ENCODE measurements at regions not wholly inside any gene's neighbourhood (a gene's known extent, or its start where the extent isn't known, plus 50 kb on each side); places are given as distances from the start of the nearest gene placed in this dataset.

GRCh38 chr7:10034843-10035556, 938.7 kb upstream of the PHF14 start:
- TF ChIP-seq ZFX (IDR thresholded peaks at IDR 0.05; ENCODE audit: borderline replicate concordance), result no peak
- no peak for TF ChIP-seq CTCF (IDR thresholded peaks at IDR 0.05)
- H3K27ac ChIP-seq, result no peak overlapping the region

DNA sequence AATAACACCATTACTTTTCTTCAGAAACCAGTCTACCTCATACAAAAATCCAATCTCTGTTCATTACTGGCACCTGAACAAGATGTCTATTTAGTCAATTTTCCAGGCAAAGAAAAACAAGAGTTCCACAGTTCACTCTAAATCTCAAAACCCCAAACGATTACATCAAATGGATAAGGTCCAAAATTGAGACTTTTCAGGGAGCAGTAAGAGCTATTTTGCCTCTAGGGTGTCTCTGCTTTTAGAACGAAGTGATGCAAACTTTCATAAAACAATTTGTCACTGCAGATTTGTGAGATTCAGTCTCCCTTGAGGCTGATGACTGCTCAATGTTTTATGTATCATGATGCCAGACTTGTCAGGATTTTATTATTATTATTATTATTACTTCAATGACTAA, 937.0 kb upstream of the PHF14 start:
- no peak overlapping the region for H3K27ac ChIP-seq
- TF ChIP-seq ZFX (IDR thresholded peaks at IDR 0.05; ENCODE audit: borderline replicate concordance) (no peak), CTCF (IDR thresholded peaks at IDR 0.05) (no peak)

DNA sequence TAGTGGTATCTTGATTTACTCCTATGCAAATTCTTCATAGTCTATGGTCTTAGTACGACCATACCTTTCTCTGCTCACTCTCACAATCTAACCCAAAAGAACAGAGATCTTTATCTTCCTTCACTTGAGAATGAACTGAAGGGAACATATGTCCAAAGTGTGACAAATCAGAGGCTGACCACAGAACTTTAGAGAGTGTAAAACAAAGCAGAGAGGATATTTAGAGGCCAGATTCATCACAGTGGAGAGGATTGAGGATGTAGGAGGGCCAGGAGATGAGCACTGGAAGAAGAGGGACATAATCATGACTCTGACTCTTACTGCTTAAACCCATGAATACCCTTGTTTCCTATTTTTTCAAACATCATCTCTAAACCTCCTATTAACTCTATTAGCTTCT, 935.3 kb upstream of the PHF14 start:
- TF ChIP-seq ZFX (IDR thresholded peaks at IDR 0.05; ENCODE audit: borderline replicate concordance) (no peak), CTCF (IDR thresholded peaks at IDR 0.05) (no peak)
- no peak overlapping the region for H3K27ac ChIP-seq

DNA sequence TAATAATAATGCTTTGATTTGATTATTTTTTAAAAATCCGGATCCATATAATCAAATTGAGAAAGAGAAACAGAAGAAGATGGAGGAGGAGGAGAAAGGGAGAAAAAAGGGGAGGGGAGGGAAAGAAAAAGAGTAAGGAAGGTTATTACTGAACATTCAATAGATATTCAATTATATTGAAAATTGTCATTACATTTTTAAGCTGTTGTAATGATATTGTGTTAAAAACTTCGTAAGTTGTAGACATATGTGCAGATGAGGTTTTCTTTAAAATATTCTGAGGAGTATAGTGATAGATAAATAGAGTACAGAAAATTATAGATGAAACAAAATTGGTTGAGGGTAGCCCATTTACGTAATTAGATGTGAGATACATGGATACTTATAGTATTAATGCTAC, 933.0 kb upstream of the PHF14 start:
- H3K27ac ChIP-seq, result no peak overlapping the region
- TF ChIP-seq CTCF (IDR thresholded peaks at IDR 0.05) (no peak), ZFX (IDR thresholded peaks at IDR 0.05; ENCODE audit: borderline replicate concordance) (no peak)

- no peak for TF ChIP-seq CTCF (IDR thresholded peaks at IDR 0.05)
- TF ChIP-seq ZFX (IDR thresholded peaks at IDR 0.05; ENCODE audit: borderline replicate concordance), result no peak
Observed at GRCh38 chr7:10070899-10071298, 902.8 kb upstream of the PHF14 start.

GRCh38 chr7:10075866-10076265, 897.8 kb upstream of the PHF14 start:
- no peak overlapping the region for H3K27ac ChIP-seq
- TF ChIP-seq ZFX (IDR thresholded peaks at IDR 0.05; ENCODE audit: borderline replicate concordance), result no peak
- TF ChIP-seq CTCF (IDR thresholded peaks at IDR 0.05), result no peak

More at GRCh38 chr7:10070899-10071298, 902.8 kb upstream of the PHF14 start:
- H3K27ac ChIP-seq, result no peak overlapping the region

DNA sequence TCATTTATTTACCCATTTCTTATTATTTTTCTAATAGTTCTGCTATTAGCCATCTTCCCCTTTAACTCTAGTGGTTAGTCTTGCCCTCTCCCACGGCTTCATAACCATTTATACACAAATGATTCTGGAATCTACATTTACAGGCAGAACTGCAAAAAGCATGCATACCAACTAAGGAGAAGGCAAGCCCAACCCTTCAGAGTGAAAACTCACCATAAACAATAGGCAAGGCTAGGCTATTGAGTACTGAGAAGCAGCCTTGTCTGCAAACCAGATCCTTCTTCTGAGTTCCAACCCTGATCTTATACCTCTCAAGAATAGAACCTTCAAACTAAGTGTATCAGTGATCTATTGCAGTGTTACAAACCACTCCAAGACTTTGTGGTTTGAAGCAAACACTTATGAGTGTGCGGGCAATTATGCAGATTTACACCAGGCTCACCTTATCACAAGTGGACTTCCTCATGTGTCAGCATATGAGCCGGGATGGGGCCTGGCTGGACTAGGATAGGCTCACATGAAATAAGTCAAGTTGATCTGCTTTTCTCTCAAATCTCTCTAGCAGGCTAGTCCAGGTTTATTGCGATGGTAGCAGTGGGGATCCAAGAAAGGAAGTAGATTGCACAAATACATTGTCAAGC, 896.9 kb upstream of the PHF14 start:
- no peak overlapping the region for H3K27ac ChIP-seq
- TF ChIP-seq CTCF (IDR thresholded peaks at IDR 0.05) (no peak), ZFX (IDR thresholded peaks at IDR 0.05; ENCODE audit: borderline replicate concordance) (no peak)
